ENCODE measurements at regions not wholly inside any gene's neighbourhood (a gene's known extent, or its start where the extent isn't known, plus 50 kb on each side); places are given as distances from the start of the nearest gene placed in this dataset.

DNA sequence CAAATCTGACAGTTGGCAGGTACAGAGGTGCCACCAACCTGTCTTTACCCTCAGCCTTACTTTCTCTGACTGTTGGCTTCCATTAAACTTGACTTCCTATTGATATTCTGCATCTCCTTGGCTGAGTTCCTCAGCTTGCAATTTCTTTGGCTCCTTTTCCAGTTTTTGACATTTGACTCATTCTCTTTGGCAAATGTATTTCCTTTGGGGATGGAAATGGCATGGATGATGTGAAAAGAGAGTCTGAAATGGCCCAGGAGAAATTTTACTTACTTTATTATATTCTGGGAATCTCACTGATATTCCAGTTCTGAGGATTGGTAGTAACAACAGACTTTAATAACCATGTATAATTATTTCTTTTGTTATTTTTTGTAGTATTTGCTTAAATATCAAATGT is 255.2 kb downstream of the CD109 start:
- Histone ChIP-seq H3K9me3 (ENCODE audit: control extremely low read depth in 1 of 3, control insufficient read depth in 2 of 3, insufficient read depth in 1 of 3, low read length in 2 of 3) (peaks cover 0 to 10% (median 0%) of the 10 kb centered on the region in 3 donors), H3K27me3 (replicated peaks in 1 of 4; ENCODE audit: control extremely low read depth in 1 of 4, control insufficient read depth in 3 of 4, insufficient read depth in 4 of 4, low read length in 3 of 4) (no peaks in the 10 kb centered on the region), H3K36me3 (replicated peaks in 1 of 2; ENCODE audit: control extremely low read depth in 1 of 2, control insufficient read depth in 1 of 2, extremely low read depth in 1 of 2, insufficient read depth in 2 of 2, low read length in 1 of 2) (no peaks in the 10 kb centered on the region), H3K27ac (ENCODE audit: low read length in 2 of 2) (no peak overlapping the region), H3K4me3 (ENCODE audit: control extremely low read depth in 1 of 5, extremely low read depth in 1 of 5, insufficient read depth in 1 of 5, low read depth in 2 of 5, low read length in 4 of 5) (no peak overlapping the region), H2AFZ (ENCODE audit: insufficient read depth, low read depth, low read length, poor library complexity, severe bottlenecking) (no peak overlapping the region), H3K4me1 (ENCODE audit: control insufficient read depth in 2 of 2, insufficient read depth in 2 of 2, low read length in 2 of 2) (no peaks in the 10 kb centered on the region), H3K4me2 (replicated peaks; ENCODE audit: low read depth, low read length, poor library complexity, severe bottlenecking) (no peak overlapping the region), H3K9ac (ENCODE audit: low read length) (no peak overlapping the region), H3K79me2 (ENCODE audit: control insufficient read depth, insufficient read depth, low read length) (no peaks in the 10 kb centered on the region), H4K20me1 (ENCODE audit: control insufficient read depth, insufficient read depth, low read length, poor library complexity, severe bottlenecking) (no peaks in the 10 kb centered on the region)
- TF ChIP-seq CTCF (IDR thresholded peaks at IDR 0.05) (no peak), EZH2 (IDR thresholded peaks at IDR 0.05; ENCODE audit: borderline replicate concordance, insufficient read depth, low read depth, low read length, poor library complexity, severe bottlenecking) (no peak)
- intact Hi-C loops (cut with micrococcal nuclease), result no loop called here
- DNase-seq (no peak), ATAC-seq (ENCODE audit: low read depth) (no peak)
- Mint-ChIP-seq H3K27ac (no peak overlapping the region), H3K9me3 (ENCODE audit: insufficient read depth) (peaks cover 10% of the 10 kb centered on the region), H3K4me1 (no peaks in the 10 kb centered on the region), H3K4me3 (no peak overlapping the region), H3K27me3 (no peaks in the 10 kb centered on the region)
- ChIA-PET POLR2A (no interaction called here), CTCF (no interaction called here)

DNA sequence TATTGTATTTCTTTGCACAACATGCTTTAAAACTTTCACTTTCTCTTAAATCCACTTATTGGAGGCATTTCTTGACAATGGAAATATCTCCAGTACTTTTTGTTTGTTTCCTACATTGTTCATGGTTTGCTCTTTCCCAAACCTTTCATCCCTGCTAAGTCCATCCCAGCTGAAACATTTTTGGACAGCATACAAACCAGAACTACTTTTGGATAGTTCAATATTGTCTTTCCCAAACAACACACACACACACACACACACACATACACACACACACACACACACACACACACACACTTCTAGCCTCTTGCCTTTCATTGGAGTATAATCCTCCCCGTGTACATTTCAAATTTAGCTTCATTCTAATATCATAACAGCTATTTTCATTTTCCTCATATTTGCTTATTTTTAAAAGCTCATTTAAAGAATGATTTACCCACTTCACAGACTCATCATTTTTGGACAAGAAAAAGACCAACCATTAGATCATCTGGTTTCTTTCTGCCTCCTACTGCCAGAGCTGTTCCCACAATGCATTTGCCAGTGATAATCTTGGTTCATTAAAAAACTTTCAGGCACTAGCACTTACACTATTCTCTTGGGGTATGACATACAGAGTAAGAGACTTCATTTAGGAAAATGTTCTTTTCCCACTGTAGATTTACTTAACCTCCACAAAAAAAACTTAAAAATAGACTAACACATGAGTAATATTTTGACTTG is 248.1 kb downstream of the CD109 start:
- no peak for DNase-seq
- H3K27ac ChIP-seq (ENCODE audit: low read length in 2 of 2), result no peak overlapping the region
- H3K9me3 Mint-ChIP-seq (ENCODE audit: insufficient read depth), result peaks cover 11% of the 10 kb centered on the region
- POLR2A ChIA-PET, result no interaction called here
- no peaks in the 10 kb centered on the region for H3K27me3 Mint-ChIP-seq
- ATAC-seq (ENCODE audit: low read depth), result no peak
- no peaks in the 10 kb centered on the region for H4K20me1 ChIP-seq (ENCODE audit: control insufficient read depth, insufficient read depth, low read length, poor library complexity, severe bottlenecking)
- TF ChIP-seq EZH2 (IDR thresholded peaks at IDR 0.05; ENCODE audit: borderline replicate concordance, insufficient read depth, low read depth, low read length, poor library complexity, severe bottlenecking) (no peak), CTCF (IDR thresholded peaks at IDR 0.05) (no peak)
- H2AFZ ChIP-seq (ENCODE audit: insufficient read depth, low read depth, low read length, poor library complexity, severe bottlenecking), result no peak overlapping the region
- H3K9me3 ChIP-seq (ENCODE audit: control extremely low read depth in 1 of 3, control insufficient read depth in 2 of 3, insufficient read depth in 1 of 3, low read length in 2 of 3), result peaks cover 0 to 10% (median 0%) of the 10 kb centered on the region in 3 donors
- no peak overlapping the region for H3K9ac ChIP-seq (ENCODE audit: low read length)
- no peak overlapping the region for H3K27ac Mint-ChIP-seq
- intact Hi-C loops (cut with micrococcal nuclease), result no loop called here
- H3K79me2 ChIP-seq (ENCODE audit: control insufficient read depth, insufficient read depth, low read length), result no peaks in the 10 kb centered on the region
- no CpG with 5 or more reads among the region's 1 CpG for WGBS (ENCODE audit: insufficient coverage)
- no peak overlapping the region for H3K4me2 ChIP-seq (replicated peaks; ENCODE audit: low read depth, low read length, poor library complexity, severe bottlenecking)
- no peak overlapping the region for H3K4me3 ChIP-seq (ENCODE audit: control extremely low read depth in 1 of 5, extremely low read depth in 1 of 5, insufficient read depth in 1 of 5, low read depth in 2 of 5, low read length in 4 of 5)
- no peaks in the 10 kb centered on the region for H3K36me3 ChIP-seq (replicated peaks in 1 of 2; ENCODE audit: control extremely low read depth in 1 of 2, control insufficient read depth in 1 of 2, extremely low read depth in 1 of 2, insufficient read depth in 2 of 2, low read length in 1 of 2)
- no peaks in the 10 kb centered on the region for H3K4me1 Mint-ChIP-seq
- H3K4me3 Mint-ChIP-seq, result no peak overlapping the region
- CTCF ChIA-PET, result no interaction called here
- H3K27me3 ChIP-seq (replicated peaks in 1 of 4; ENCODE audit: control extremely low read depth in 1 of 4, control insufficient read depth in 3 of 4, insufficient read depth in 4 of 4, low read length in 3 of 4), result no peaks in the 10 kb centered on the region
- H3K4me1 ChIP-seq (ENCODE audit: control insufficient read depth in 2 of 2, insufficient read depth in 2 of 2, low read length in 2 of 2), result no peaks in the 10 kb centered on the region
